Uterus (tissue), 2 donors: ENCODE measurements at regions not wholly inside any gene's neighbourhood (a gene's known extent, or its start where the extent isn't known, plus 50 kb on each side); places are given as distances from the start of the nearest gene placed in this dataset.

Source experiments
- POLR2A ChIP-seq, 2 donors: fragments of 450-650 bp; IDR thresholded peaks; one replicate each; pipeline ENCODE4 v1.6.1; 2016; ENCODE audit warnings: antibody characterized with exemption in 2 of 2, mild to moderate bottlenecking in 1 of 2, moderate library complexity in 1 of 2
- TF ChIP-seq, protein P1 (sequence below), 4 experiments: fragments of 200-600 bp in 2 of 4; fragments of 450-650 bp in 2 of 4; sonication (generic) in 2 of 4; IDR thresholded peaks; one replicate each; pipeline ENCODE4 v1.5.1; 2016 to 2019; ENCODE audit warnings: antibody characterized with exemption in 4 of 4, mild to moderate bottlenecking in 2 of 4, moderate library complexity in 1 of 4

DNA sequence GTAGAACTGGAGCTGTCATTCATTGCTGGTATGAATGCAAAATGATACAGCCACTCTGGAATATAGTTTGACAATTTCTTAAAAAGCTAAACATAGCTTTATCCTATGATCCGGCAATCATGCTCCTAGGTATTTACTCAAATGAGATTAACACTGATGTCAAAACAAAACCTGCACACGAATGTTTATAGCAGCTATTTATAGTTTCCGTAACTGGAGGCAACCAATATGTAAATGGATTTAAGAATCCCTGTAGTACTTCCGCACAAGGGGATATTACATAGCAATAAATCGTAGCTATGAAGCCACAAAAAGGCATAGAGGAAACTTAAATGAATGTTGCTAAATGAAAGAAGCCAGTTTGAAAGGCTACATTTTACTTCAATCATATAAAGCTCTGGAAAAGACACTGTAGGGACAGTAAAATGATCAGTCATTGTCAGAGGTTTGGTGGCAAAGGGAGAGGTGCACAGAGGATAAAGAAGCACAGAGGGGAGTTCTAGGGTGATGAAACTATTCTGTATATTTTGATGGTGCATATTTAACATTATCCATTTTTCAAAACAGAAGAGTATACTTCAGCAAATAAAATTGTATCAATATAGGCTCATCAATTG is 1893.0 kb upstream of the PCDH20 start:
- no peak for TF ChIP-seq POLR2A (IDR thresholded peaks at IDR 0.05)
- TF ChIP-seq, protein P1, sequence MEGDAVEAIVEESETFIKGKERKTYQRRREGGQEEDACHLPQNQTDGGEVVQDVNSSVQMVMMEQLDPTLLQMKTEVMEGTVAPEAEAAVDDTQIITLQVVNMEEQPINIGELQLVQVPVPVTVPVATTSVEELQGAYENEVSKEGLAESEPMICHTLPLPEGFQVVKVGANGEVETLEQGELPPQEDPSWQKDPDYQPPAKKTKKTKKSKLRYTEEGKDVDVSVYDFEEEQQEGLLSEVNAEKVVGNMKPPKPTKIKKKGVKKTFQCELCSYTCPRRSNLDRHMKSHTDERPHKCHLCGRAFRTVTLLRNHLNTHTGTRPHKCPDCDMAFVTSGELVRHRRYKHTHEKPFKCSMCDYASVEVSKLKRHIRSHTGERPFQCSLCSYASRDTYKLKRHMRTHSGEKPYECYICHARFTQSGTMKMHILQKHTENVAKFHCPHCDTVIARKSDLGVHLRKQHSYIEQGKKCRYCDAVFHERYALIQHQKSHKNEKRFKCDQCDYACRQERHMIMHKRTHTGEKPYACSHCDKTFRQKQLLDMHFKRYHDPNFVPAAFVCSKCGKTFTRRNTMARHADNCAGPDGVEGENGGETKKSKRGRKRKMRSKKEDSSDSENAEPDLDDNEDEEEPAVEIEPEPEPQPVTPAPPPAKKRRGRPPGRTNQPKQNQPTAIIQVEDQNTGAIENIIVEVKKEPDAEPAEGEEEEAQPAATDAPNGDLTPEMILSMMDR (IDR thresholded peaks at IDR 0.05), result no peak
